GM19328 (cell line): ENCODE measurements at regions not wholly inside any gene's neighbourhood (a gene's known extent, or its start where the extent isn't known, plus 50 kb on each side); places are given as distances from the start of the nearest gene placed in this dataset.
"Not testable (repeated sequence)": the region's sequence is repeated elsewhere in the genome, so short reads cannot be mapped to it uniquely, and the experiment has no call there.

Experiments used
- ATAC-seq: cut with Tn5 transposase; IDR thresholded peaks from one replicate; pipeline ENCODE4 v1.9.1; 2021; ENCODE audit warnings: mild to moderate bottlenecking, moderate library complexity; ENCODE audit not compliant: unreplicated experiment

- ATAC-seq = peak; percentile 14
Measured at GRCh38 chr15:21717661-21718060, 159.9 kb downstream of the POTEB start.

- peak; percentile 76 for ATAC-seq
Measured at GRCh38 chr15:21705480-21705879, 172.1 kb downstream of the POTEB start.

- ATAC-seq = not testable (repeated sequence)
Measured at GRCh38 chr15:21698620-21699019, 178.9 kb downstream of the POTEB start.

GRCh38 chr15:21695089-21695488 lies 182.4 kb downstream of the POTEB start:
- ATAC-seq = not testable (repeated sequence)

GRCh38 chr15:21692471-21693102 lies 184.9 kb downstream of the POTEB start:
- ATAC-seq = not testable (repeated sequence)

GRCh38 chr15:21656798-21657397 lies 216.6 kb upstream of the POTEB3 start:
- peak; percentile 69 for ATAC-seq

- not testable (repeated sequence) for ATAC-seq
Measured at GRCh38 chr15:21656114-21656746, 215.9 kb upstream of the POTEB3 start.

- not testable (repeated sequence) for ATAC-seq
Measured at GRCh38 chr15:21653707-21654106, 213.4 kb upstream of the POTEB3 start.

- not testable (repeated sequence) for ATAC-seq
Measured at GRCh38 chr15:21638770-21639169, 198.5 kb upstream of the POTEB3 start.

- not testable (repeated sequence) for ATAC-seq
Measured at GRCh38 chr15:21626694-21627093, 186.4 kb upstream of the POTEB3 start.

GRCh38 chr15:21609223-21609622 lies 168.9 kb upstream of the POTEB3 start:
- ATAC-seq = not testable (repeated sequence)

GRCh38 chr15:21565426-21565825 lies 125.1 kb upstream of the POTEB3 start:
- ATAC-seq = not testable (repeated sequence)

- peak; percentile 73 for ATAC-seq
Measured at GRCh38 chr15:21551809-21552208, 111.5 kb upstream of the POTEB3 start.

- ATAC-seq = not testable (repeated sequence)
Measured at GRCh38 chr15:21546182-21546903, 106.0 kb upstream of the POTEB3 start.

- not testable (repeated sequence) for ATAC-seq
Measured at GRCh38 chr15:21532785-21533184, 92.5 kb upstream of the POTEB3 start.

- ATAC-seq = not testable (repeated sequence)
Measured at GRCh38 chr15:21516248-21516647, 75.9 kb upstream of the POTEB3 start.

- ATAC-seq = not testable (repeated sequence)
Measured at GRCh38 chr15:21515296-21515695, 75.0 kb upstream of the POTEB3 start.

GRCh38 chr15:21503021-21503420 lies 62.7 kb upstream of the POTEB3 start:
- ATAC-seq = not testable (repeated sequence)
